ENCODE measurements at regions not wholly inside any gene's neighbourhood (a gene's known extent, or its start where the extent isn't known, plus 50 kb on each side); places are given as distances from the start of the nearest gene placed in this dataset.

- no peak overlapping the region for H3K27ac ChIP-seq
- TF ChIP-seq ZFX (IDR thresholded peaks at IDR 0.05; ENCODE audit: borderline replicate concordance) (no peak), CTCF (IDR thresholded peaks at IDR 0.05) (no peak)
These were observed 106.3 kb upstream of the BOC start for GRCh38 chr3:113105093-113105449.

GRCh38 chr3:113105966-113106660, 105.2 kb upstream of the BOC start:
- TF ChIP-seq ZFX (IDR thresholded peaks at IDR 0.05; ENCODE audit: borderline replicate concordance) (no peak), CTCF (IDR thresholded peaks at IDR 0.05) (no peak)
- no peak overlapping the region for H3K27ac ChIP-seq

- H3K27ac ChIP-seq, result no peak overlapping the region
- TF ChIP-seq ZFX (IDR thresholded peaks at IDR 0.05; ENCODE audit: borderline replicate concordance), result no peak
- TF ChIP-seq CTCF (IDR thresholded peaks at IDR 0.05), result no peak
These were observed 101.1 kb upstream of the BOC start for GRCh38 chr3:113110267-113110666.

GRCh38 chr3:113111011-113111707, 100.2 kb upstream of the BOC start:
- TF ChIP-seq CTCF (IDR thresholded peaks at IDR 0.05) (no peak), ZFX (IDR thresholded peaks at IDR 0.05; ENCODE audit: borderline replicate concordance) (no peak)
- no peak overlapping the region for H3K27ac ChIP-seq

DNA sequence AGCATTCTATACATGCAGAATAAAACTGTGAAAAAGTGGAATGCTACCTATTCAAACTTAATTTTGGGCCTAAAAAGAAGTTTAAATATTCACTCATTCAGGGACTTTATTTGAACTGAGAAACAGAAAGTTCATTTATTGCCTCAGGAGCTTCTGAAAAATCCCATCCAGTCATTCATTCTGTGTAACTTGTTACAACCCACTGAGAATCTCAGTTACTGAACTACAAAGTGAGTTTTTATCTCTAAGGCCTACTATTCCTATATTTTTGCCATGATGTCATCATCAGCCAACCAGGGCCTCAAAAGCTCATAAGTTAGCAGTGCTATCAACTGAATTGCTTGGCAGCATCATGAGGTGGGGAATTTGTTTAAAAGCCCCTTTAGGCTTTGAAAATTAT, 98.0 kb upstream of the BOC start:
- TF ChIP-seq ZFX (IDR thresholded peaks at IDR 0.05; ENCODE audit: borderline replicate concordance), result no peak
- TF ChIP-seq CTCF (IDR thresholded peaks at IDR 0.05), result no peak
- H3K27ac ChIP-seq, result no peak overlapping the region

- TF ChIP-seq CTCF (IDR thresholded peaks at IDR 0.05) (no peak), ZFX (IDR thresholded peaks at IDR 0.05; ENCODE audit: borderline replicate concordance) (no peak)
- H3K27ac ChIP-seq, result no peak overlapping the region
These were observed 93.7 kb upstream of the BOC start for GRCh38 chr3:113117511-113118234.

- no peak overlapping the region for H3K27ac ChIP-seq
- no peak for TF ChIP-seq ZFX (IDR thresholded peaks at IDR 0.05; ENCODE audit: borderline replicate concordance)
- TF ChIP-seq CTCF (IDR thresholded peaks at IDR 0.05), result no peak
These were observed 93.0 kb upstream of the BOC start for GRCh38 chr3:113118336-113118735.
